Left ventricle myocardium superior (tissue), 1 donor: ENCODE measurements at regions not wholly inside any gene's neighbourhood (a gene's known extent, or its start where the extent isn't known, plus 50 kb on each side); places are given as distances from the start of the nearest gene placed in this dataset.

ENCODE experiments used
- ATAC-seq: fragments of 200-7000 bp; cut with Tn5 transposase; one replicate; pipeline ENCODE4 v1.9.1; 2020; ENCODE audit warnings: mild to moderate bottlenecking, moderate library complexity
- DNase-seq: peaks from one replicate; pipeline ENCODE4 v3.0.0-alpha.2; 2020
- intact Hi-C: fragments of 100-400 bp; cut with micrococcal nuclease; formaldehyde crosslinking; loops from one replicate; pipeline ENCODE4 v1.11.0; 2022
- donor health status: DM: no; HTN: yes; CAD: no; lungs with severe emphysema.

GRCh38 chr13:58574791-58575190 is 943.2 kb downstream of the PCDH17 start:
- intact Hi-C loops = no loop called here
- ATAC-seq (no peak), DNase-seq (no peak)

GRCh38 chr13:58579468-58579867 is 947.9 kb downstream of the PCDH17 start:
- ATAC-seq (no peak), DNase-seq (no peak)
- intact Hi-C loops = no loop called here

- intact Hi-C loops = no loop called here
- ATAC-seq (no peak), DNase-seq (no peak)
These were observed 952.4 kb downstream of the PCDH17 start for GRCh38 chr13:58583966-58584365.

DNA sequence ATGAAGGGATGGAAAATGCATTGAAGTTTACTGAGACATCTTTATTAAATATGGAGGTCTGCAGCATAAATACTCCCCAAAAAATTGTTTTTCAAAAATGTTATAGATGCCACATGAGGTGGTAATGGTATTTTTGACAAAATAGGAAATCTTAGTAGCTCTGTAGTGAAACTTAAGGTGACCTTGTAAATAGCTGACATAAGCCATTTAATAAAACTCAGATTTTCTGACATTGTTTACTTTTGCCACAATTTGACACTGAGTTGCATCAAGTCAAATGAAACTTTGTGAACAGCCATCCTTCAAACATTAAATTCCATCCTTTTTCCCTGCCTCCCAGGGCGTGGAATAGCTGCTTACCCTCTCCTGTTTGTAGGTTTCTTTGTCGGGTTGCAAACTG is 953.1 kb downstream of the PCDH17 start:
- DNase-seq (no peak), ATAC-seq (no peak)
- intact Hi-C loops = no loop called here

- ATAC-seq (no peak), DNase-seq (no peak)
- intact Hi-C loops = no loop called here
These were observed 955.6 kb downstream of the PCDH17 start for GRCh38 chr13:58587183-58587582.

DNA sequence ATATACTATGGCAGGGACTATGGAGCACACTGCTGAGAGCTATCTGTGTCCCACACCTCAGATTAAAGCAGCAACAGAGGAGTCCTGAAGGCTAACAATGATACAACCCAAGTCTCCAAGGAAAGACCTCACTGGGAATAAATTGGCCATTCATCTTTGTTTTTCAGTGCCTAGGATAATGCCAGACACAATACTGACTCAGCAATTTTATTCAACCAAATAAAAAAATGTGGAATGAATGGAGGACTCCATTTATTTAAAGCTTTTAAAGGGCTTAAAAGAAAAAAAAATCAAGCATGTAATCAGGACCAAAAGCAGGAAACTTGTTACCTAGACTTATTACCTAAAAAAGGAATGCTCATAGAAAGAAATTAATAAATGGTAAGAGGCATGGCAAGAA is 960.5 kb downstream of the PCDH17 start:
- intact Hi-C loops = no loop called here
- DNase-seq = no peak
- ATAC-seq = no peak

DNA sequence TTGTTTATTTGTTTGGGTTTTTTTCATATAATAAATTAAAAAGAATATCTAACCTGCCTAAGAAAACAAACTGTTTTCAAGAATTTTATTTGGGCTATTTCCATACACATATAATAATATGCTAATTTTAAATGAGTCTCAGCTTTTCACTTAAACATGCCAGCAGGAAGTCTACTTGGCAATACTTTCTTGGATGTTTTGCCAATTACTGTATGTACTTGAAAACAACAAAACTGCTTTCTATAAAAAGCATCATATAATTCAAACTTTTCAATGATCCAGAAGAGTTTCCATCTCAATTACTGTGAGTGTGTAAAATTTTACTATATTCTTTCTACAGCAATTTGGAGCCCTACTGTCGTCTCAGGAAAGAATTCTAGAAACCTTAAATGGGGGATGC is 961.2 kb downstream of the PCDH17 start:
- no peak for ATAC-seq
- no peak for DNase-seq
- intact Hi-C loops = no loop called here

DNA sequence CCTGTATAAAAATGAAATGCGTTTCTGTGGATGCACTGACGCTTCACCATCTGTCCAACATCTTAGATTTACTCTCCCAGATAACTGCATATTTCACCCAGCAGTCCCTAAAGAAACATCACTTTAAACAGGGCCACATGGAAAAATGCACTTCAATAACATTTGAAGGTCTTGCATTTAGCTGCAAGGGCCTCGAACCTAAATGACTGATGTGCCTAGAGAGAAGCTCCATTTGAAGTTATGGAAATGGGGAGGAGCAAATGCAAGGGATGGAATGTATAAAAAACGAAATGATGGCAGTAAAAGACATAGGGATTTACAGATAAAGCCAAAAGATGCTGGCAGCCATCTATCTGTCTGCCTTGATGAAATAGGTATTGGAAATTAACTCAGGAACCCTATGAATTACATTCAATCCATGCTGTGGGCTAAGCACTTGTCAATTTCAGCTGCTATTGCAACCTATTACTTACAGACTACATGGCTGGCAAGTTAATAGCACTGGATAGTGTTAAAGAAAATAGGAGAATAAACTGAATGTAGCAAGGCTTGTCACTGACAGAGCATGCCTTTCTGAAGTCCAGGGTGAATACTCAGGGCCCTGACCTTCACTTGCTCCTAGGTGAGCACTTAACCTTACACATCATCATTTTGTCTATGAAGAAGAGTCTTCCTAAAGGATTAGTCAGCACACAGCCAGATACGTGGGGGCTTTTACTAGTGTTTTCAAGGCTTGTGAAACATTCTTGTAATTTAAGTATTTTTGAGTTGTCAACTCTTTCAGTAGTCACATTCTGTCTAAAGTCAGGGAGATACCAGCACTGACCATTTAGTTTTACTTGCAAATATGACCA is 963.4 kb downstream of the PCDH17 start:
- intact Hi-C loops = no loop called here

DNA sequence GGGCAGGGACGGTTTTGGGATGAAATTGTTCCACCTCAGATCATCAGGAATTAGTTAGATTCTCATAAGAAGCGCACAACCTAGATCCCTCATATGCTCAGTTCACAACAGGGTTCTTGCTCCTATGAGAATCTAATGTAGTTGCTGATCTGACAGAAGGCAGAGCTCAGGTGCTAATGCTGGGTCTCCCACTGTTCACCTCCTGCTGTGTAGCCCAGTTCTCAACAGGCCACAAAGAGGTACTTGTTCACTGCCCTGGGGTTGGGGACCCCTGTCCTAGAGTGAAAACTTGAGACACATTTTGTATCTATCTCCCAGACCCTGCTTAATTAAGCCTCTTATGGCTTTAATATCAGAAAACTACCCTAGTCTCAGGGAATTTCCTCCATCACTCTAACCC is 966.0 kb downstream of the PCDH17 start:
- DNase-seq = no peak
- no peak for ATAC-seq
- intact Hi-C loops = no loop called here

More for the DNA sequence above, 963.4 kb downstream of the PCDH17 start:
- no peak for ATAC-seq
- no peak for DNase-seq

GRCh38 chr13:58598241-58598640 is 966.7 kb downstream of the PCDH17 start:
- DNase-seq (no peak), ATAC-seq (no peak)
- intact Hi-C loops = no loop called here

- intact Hi-C loops = no loop called here
- ATAC-seq = no peak
These were observed 979.6 kb downstream of the PCDH17 start for GRCh38 chr13:58611117-58611516.

GRCh38 chr13:58617880-58618665 is 986.5 kb downstream of the PCDH17 start:
- no peak for DNase-seq
- intact Hi-C loops = no loop called here
- ATAC-seq = no peak

More at GRCh38 chr13:58611117-58611516, 979.6 kb downstream of the PCDH17 start:
- DNase-seq = no peak

DNA sequence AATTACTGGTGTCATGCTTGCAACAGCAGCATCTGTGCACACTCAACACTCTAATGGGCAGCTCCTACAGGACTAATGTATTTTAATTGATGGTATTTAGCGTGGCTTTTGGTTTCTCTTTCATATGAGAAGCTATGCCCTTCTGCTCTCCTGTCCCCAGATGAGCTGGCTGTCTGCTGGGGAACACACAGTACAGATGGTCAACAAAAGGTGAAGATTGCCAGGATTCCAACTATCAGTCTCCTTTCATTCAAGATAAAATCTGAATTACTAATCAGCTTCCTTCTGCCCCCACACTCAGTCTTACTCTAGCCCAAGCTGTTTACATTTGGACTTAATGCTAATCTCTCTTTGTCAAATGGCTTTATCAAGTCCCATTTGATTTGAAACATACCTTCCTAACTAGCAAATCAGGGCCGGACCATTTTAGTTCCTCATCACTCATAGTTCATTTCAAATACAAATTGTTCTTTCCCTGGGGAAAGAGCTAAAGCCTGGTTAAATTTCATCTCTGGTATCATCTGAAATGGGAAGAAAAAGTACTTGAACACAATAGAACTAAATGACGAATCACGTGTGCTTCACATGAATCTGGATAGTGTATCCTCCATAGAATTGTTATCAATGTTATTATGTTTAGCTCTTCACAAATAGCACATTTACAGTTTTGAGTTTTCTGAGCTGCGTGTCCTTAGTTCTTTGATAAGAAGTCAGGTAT is 988.0 kb downstream of the PCDH17 start:
- intact Hi-C loops = no loop called here
- no peak for ATAC-seq

GRCh38 chr13:58620176-58620575 is 988.6 kb downstream of the PCDH17 start:
- no peak for DNase-seq
- intact Hi-C loops = no loop called here
- ATAC-seq = no peak

More for the DNA sequence above, 988.0 kb downstream of the PCDH17 start:
- DNase-seq = no peak

- intact Hi-C loops = no loop called here
- DNase-seq (no peak), ATAC-seq (no peak)
These were observed 994.3 kb downstream of the PCDH17 start for GRCh38 chr13:58625703-58626389.

- ATAC-seq = no peak
- DNase-seq = no peak
- intact Hi-C loops = no loop called here
These were observed 999.2 kb downstream of the PCDH17 start for GRCh38 chr13:58630794-58631193.

DNA sequence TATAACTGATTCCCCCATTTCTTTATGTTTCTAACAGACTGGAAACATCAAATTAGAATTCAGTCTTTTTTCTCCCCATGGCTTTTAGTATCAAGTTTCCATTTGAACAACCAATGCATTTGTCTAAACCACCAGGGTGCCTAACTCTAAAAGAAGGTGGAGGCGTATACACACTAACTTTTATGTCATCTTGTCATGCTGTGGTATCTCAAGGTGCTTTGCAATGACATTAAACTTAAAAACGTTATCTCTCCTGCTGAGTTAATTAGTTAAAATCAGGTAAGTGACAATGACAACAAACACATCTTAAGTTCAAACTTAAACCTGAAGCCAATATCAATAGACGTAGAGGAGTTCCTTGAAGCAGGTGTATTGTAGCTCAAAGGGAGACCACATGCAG is 1001.7 kb downstream of the PCDH17 start:
- no peak for ATAC-seq
- no peak for DNase-seq
- intact Hi-C loops = no loop called here

DNA sequence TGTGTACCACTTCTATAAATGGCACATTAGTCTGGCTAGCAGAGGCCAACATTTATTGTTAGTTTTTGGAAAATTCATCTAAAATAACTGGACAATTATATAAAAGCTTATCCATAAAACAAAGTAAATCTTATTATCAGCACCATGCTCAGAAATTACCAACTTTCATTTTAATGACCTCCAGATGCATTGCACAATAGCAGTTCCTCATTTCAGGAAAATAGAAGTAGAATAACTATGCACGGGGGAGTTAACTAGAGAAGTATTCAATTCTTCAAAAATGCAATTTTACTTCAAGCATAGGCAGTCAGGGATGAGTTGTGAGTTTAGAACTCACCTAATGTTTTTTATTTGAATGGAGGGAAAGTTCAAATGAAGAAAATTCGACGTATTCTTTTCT is 1023.5 kb downstream of the PCDH17 start:
- DNase-seq = no peak
- intact Hi-C loops = no loop called here
- no peak for ATAC-seq

GRCh38 chr13:58660826-58661225 is 1029.3 kb downstream of the PCDH17 start:
- DNase-seq (no peak), ATAC-seq (no peak)
- intact Hi-C loops = no loop called here
